Skeletal muscle cell (primary cell): ENCODE measurements at regions not wholly inside any gene's neighbourhood (a gene's known extent, or its start where the extent isn't known, plus 50 kb on each side); places are given as distances from the start of the nearest gene placed in this dataset.
"Not testable (repeated sequence)": the region's sequence is repeated elsewhere in the genome, so short reads cannot be mapped to it uniquely, and the experiment has no call there.

ENCODE experiments used
- DNase-seq: peaks from one replicate; pipeline ENCODE4 v3.0.0-alpha.2; 2010; ENCODE audit warnings: low read depth
- H3K4me3 ChIP-seq: 2 replicates; pipeline ENCODE4 v1.5.1; 2011; ENCODE audit warnings: low read depth, mild to moderate bottlenecking, control low read depth, low read length, moderate library complexity

DNA sequence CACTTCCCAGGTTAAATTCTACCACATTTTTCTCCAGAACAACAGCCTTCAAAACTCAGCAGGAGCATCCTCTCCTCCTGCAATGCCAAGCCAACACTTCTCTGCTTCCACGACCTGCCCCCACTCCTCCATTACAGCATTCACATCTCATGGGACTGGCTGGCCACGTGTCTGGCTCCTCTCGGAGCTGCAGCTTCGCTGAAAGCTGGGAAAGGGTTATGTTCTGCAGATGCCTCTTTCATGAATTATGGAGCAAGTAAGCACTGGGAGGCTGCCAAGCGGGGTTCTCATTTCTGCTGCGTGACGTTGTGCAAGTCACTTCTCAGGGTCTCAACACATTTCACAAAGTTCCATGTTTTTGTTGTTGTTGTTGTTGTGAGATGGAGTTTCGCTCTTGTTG is 142.2 kb upstream of the RFLNA start:
- no peak for DNase-seq
- H3K4me3 ChIP-seq: no peak overlapping the region

- no peak overlapping the region for H3K4me3 ChIP-seq
These were observed 141.5 kb upstream of the RFLNA start for GRCh38 chr12:124153392-124153791.

DNA sequence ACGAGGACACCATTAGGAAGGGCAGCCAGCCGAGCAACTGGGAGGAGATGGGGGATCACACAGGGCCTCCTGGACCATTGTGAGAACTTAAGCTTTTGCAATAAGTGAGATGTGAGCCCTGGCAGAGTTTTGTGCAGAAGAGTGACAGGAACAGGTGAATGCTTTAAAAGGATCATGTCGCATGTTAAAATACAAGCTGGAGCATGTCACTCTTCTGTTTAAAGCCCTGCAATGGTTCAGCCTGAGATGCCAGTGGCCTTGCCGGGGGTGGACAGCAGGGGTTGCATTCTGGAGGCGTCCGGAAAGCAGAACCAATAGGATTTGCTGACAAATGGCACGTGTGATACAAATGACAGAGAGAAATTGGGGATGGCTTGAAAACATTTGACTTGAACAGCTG is 137.5 kb upstream of the RFLNA start:
- H3K4me3 ChIP-seq: no peak overlapping the region
- no peak for DNase-seq

More at GRCh38 chr12:124153392-124153791, 141.5 kb upstream of the RFLNA start:
- no peak for DNase-seq

DNA sequence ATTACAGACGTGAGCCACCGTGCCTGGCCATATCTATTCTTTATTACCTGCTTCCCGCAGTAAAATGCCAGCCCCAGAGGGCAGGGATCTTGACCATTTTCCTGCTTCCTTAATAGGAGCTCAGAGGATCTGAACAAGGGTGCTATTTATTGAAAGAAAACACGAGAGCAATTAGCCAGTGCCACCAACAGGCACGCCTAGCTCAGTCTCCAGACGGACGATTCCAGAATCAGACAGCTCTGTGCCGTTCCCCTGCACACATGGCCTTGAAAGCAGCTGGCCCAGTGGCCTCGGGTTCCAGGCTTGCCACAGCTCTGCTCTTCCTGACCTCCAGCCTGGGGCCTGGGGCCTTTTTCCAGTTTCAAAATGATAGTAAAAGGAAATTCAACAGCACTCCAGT is 135.2 kb upstream of the RFLNA start:
- DNase-seq: no peak
- H3K4me3 ChIP-seq: no peak overlapping the region

DNA sequence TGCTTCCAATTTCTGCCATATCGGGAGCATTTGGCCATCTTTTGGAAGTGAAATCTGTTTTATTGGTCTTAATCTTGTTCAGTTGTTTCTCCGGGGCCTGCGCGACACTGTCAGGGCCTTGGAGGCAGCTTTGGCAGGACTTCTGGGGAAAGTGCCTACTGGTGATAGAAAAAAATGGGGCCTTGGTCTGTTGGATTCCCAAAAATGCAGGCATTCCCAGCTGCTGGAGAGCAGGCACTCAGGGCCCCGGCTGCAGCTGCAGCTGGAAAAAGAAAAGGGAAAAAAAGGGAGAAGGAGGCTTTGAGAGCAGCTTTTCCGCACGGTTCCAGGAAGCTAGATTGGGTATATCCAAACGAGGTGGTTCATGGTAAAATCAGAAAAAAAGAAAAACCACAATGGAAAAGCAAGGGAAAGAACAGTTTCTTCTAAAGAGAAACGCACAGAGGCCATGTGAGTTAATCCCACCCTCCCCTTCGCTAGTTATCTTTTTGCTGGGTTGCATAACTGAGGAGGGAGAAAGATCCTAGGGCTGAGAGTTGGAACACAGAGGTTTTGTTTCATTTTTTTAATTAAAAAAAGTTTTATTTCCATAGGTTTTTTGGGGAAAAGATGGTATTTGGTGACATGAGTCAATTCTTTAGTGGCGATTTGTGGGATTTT is 134.7 kb upstream of the RFLNA start:
- DNase-seq: no peak
- no peak overlapping the region for H3K4me3 ChIP-seq

DNA sequence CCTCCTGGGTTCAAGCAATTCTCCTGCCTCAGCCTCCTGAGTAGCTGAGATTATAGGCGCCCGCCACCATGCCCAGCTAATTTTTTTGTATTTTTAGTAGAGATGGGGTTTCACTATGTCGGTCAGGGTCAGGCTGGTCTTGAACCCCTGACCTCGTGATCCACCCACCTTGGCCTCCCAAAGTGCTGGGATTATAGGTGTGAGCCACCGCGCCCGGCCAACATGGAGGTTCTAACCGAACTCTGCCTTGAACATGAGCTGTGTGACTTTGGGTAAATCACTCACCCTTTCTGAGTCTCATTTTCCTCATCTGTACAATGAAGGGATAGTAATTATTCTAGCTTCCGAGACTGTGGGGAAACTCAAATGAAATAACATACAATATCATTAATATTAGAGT is 133.5 kb upstream of the RFLNA start:
- not testable (repeated sequence) for DNase-seq, H3K4me3 ChIP-seq

GRCh38 chr12:124162151-124163110 is 132.5 kb upstream of the RFLNA start:
- no peak for DNase-seq
- H3K4me3 ChIP-seq: no peak overlapping the region

DNA sequence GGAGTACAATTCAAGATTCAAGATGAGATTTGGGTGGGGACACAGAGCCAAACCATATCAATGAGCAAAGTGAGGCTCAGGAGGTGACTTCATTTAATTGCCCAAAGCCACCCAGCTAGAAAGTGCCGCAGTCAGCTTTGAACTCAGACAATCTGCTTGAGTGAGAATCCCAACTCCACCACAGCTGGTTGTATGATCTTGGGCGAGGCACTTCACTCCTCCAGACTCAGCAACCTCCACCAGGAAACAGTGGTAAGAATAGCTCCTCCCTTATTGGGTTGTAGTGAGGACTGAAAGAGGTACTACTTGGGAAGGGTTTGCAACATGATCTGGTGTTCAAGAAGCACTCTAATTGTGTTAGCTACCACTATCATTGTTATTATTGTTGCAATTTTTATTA is 129.2 kb upstream of the RFLNA start:
- no peak overlapping the region for H3K4me3 ChIP-seq
- no peak for DNase-seq

GRCh38 chr12:124167141-124167540 is 127.8 kb upstream of the RFLNA start:
- no peak for DNase-seq
- no peak overlapping the region for H3K4me3 ChIP-seq

- no peak overlapping the region for H3K4me3 ChIP-seq
- no peak for DNase-seq
These were observed 126.7 kb upstream of the RFLNA start for GRCh38 chr12:124168016-124168786.

DNA sequence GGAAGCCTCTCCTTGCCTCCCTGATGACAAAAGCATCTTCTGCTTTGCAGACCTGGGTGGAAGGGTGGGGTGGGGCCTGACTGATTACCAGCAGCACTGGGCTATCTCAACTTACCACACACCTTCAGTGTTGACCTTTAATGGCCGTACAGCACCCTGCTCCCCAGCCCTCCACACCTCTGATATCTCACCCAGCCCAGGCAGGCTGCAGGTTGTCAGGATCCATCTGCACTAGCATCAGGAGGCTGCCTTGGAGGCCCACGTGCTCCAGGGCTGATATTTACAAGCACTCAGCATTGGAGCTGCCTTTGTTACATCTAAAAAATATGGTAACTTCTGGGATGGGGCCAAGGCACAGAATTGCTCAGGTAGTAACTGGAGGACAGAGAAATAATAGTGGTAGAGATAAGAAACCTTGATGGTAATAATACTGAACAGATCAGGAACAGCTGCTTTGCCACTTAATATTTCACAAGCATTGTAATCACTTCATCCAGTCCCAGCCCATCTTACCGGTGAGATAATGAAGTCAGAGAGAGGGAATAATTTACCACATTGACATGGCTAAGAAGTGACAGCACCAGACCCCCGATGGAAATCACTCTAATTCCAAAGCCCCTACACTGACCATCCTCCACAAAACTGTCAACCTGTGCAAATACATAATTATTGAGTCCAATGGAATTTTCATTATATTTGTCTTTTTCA is 125.2 kb upstream of the RFLNA start:
- no peak for DNase-seq
- no peak overlapping the region for H3K4me3 ChIP-seq

DNA sequence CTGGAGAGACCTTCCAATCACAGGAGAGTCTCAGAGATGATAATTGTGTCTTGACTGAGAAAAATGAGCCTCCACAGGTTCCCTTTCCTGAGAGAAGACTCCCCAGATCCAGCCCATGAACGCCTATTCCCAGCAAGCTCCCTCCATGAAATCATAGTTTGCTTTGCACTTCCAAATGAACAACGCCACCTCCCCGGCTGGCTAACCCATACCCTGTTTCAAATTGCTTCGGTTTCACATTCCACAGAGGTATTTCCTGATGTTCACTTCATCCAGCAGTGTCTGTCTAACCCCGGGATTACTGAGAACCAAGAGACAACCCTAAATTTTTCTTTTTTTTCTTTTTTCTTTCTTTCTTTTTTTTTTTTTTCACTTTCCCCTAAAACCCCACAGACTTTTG is 124.1 kb upstream of the RFLNA start:
- H3K4me3 ChIP-seq: no peak overlapping the region
- no peak for DNase-seq

DNA sequence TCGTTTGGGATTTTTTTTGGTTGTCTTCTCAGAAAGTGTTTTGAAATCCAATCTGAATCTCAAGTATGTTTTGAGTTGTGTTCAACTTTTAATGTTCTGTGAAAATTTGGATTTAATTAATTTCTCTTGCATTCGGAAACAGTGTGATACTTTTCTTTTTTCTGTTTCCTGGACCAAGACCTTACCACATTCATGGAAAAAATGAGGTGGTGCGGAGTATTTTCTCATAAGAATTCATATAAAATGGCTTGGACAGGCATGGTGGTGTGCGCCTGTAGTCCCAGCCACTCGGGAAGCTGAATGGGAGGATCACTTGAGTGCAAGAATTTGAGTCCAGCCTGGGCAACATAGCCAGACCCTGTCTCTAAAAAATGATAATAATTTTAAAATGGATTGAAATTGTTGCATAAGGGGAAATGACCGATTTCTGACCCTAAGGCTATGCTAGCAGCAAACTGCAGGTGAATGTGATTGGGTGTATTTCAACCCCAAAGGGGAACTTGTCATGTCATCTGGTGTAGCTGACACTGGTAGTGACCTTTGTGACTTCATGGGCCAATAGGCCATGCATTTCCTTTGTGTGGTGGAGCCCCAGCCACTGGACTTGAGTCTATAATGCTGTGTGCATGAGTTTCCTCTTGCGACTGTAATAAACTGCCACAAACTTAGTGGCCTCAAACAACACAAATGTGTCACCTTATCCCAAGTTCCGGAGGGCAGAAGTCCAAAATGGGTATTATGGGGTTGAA is 123.5 kb upstream of the RFLNA start:
- DNase-seq: no peak
- H3K4me3 ChIP-seq: no peak overlapping the region

DNA sequence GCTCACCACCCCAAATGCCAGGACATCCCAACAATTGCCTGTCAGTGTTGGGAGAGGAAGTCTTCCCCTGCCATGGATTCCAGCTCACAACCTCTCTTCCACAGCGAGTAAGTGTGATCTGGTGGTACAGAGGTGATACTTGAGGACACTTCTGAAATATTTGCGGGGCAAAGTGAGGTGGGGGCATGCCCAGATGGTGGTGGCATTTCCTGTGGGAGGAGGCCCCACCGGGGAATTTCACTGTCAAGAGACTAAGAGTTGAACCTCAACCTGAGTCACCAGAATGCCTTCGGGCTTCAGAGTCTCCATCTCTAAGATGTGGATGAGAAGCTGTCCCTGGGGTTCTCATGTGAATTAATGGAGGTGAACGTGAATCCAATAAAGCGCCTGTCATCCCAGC is 122.3 kb upstream of the RFLNA start:
- no peak for DNase-seq
- H3K4me3 ChIP-seq: no peak overlapping the region

- DNase-seq: no peak
- no peak overlapping the region for H3K4me3 ChIP-seq
These were observed 121.2 kb upstream of the RFLNA start for GRCh38 chr12:124173692-124174091.

DNA sequence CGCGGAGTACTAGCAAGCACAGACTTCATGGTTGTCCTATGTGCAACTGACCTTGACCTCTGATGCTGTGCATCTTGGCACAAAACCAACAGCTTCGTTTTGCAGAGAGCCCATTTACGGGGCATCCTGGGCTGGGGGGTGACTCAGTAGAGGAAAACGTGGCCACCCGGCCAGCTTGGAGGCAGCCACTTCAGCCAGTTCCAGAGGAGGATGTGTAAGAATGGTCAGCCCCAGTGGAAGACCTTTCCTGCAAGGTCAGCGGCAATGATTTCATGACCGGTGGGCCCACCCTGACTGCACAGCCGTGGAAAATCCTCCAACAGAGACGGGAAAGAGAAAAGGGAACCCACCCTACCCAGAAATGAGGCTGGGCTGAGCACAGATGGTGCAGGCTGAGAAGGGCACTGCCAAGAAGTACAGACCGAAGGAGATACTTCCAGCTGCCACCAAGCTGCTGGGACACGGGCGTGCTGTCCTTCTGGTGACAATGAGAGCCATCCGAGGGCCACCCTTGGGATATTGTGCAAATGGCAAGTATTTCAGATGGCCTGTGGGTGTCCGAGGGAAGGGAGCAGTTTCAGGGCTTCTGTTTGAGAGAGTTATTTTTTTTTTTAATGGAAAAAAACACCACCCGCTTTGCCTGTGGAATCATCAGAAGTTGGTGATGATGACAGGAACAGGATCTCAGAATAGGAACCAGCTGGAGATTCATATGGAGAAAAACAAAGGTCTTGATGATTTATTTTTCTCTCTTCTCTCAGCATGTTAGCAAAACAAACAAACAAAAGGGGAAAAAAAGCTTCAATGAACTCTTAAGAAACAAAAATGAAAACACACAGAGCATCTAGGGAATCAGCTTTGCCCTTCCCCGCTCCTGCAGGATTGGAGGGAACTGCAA is 120.2 kb upstream of the RFLNA start:
- H3K4me3 ChIP-seq: no peak overlapping the region
- no peak for DNase-seq

DNA sequence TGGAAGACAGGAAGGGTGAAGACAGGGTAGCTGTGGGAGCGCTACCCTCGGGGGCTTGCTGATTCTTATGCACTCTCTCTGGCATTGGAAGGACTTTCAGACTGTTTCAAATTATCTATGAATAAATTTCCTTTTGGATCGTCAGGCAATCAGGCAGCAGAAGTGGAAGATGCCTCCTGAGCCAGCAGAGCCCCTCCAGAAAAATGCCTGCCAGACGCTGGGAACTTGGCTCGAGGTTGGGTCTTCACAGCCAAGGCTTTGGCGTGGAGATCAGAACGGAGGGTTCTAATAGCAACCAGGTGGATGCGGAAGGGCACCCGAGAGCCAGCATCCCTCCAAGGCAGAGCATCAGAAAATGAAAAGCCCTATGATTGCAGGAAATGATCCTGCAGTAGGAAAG is 119.2 kb upstream of the RFLNA start:
- DNase-seq: no peak
- no peak overlapping the region for H3K4me3 ChIP-seq
